B cell (primary cell): ENCODE measurements at regions not wholly inside any gene's neighbourhood (a gene's known extent, or its start where the extent isn't known, plus 50 kb on each side); places are given as distances from the start of the nearest gene placed in this dataset.

ENCODE experiments used
- EZH2 ChIP-seq: IDR thresholded peaks from 2 replicates; pipeline ENCODE4 v1.6.1; 2012; ENCODE audit warnings: borderline replicate concordance, low read depth, mild to moderate bottlenecking, moderate library complexity, low read length; ENCODE audit not compliant: insufficient read depth, poor library complexity, severe bottlenecking
- TF ChIP-seq, protein P1 (sequence below): fragments of 200-600 bp; IDR thresholded peaks from one replicate; pipeline ENCODE4 v1.8.0; 2022; ENCODE audit warnings: antibody characterized with exemption, mild to moderate bottlenecking

DNA sequence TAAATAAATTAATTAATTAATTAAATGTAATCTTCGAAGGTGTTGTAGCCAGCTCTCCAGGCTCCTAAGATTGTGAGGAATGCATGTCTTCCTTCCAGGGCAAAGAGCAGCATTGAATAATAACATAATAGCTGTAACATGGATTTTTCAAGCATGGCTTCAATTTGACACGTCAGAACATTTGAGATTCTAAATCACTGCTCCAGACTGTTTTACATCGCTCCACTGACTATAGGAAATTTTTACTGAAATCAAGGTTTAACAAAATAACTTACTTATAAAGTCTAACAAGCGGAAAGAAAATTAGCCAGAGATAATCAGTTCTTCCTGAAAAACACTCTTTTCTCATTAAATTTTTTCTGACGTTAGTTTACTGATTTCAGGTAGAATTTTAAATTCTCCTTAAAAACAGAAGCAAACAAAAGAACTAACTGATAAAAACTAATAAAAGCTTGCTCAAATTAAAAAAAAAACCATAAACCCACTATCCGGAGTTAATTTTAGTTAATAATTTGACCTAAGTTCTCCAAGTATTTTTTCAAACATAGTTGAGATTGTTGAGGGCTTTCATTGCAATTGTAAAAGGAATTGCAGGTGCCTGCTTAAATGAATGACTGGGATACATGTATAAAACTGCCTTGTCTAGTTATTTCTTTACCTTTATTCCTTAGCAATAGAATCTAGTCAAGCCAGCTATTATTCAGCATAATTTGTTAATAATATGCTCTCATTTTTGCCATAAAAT, 51.2 kb upstream of the SGCE start:
- TF ChIP-seq, protein P1, sequence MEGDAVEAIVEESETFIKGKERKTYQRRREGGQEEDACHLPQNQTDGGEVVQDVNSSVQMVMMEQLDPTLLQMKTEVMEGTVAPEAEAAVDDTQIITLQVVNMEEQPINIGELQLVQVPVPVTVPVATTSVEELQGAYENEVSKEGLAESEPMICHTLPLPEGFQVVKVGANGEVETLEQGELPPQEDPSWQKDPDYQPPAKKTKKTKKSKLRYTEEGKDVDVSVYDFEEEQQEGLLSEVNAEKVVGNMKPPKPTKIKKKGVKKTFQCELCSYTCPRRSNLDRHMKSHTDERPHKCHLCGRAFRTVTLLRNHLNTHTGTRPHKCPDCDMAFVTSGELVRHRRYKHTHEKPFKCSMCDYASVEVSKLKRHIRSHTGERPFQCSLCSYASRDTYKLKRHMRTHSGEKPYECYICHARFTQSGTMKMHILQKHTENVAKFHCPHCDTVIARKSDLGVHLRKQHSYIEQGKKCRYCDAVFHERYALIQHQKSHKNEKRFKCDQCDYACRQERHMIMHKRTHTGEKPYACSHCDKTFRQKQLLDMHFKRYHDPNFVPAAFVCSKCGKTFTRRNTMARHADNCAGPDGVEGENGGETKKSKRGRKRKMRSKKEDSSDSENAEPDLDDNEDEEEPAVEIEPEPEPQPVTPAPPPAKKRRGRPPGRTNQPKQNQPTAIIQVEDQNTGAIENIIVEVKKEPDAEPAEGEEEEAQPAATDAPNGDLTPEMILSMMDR, result no peak
- no peak for TF ChIP-seq EZH2
